K562 (cell line): ENCODE measurements at regions not wholly inside any gene's neighbourhood (a gene's known extent, or its start where the extent isn't known, plus 50 kb on each side); places are given as distances from the start of the nearest gene placed in this dataset.

Experiments used
- ATAC-seq: fragments of 200-7000 bp; cut with Tn5 transposase; 3 replicates; pipeline ENCODE4 v1.9.1; 2020; ENCODE audit warnings: moderate library complexity
- BruUV-seq: library from RNA; stranded (reverse); fragments of 400-500 nt; replicated peaks from 2 replicates; lab custom pipeline; 2021; lab: Mats Ljungman, UMichigan
- CTCF ChIA-PET: fragments of 300-600 bp; formaldehyde crosslinking; extraction: SDS; loops from one replicate; lab custom pipeline; 2021; ENCODE audit warnings: low intra/inter-chr PET ratio; lab: Yijun Ruan, JAX
- POLR2A ChIA-PET: fragments of 300-600, 350-650 bp; sonication (Branson Sonifier 250); formaldehyde crosslinking; extraction: SDS; loops from one replicate; lab custom pipeline; 2021; ENCODE audit warnings: antibody characterized with exemption, inconsistent platforms; lab: Yijun Ruan, JAX
- DNase-seq, 4 experiments: peaks; one replicate each; pipeline versions ENCODE4 v3.0.0 to v3.0.0-alpha.2; 2011 to 2018; ENCODE audit warnings: low spot score in 3 of 4, mixed read lengths in 3 of 4; ENCODE audit errors: extremely low read depth in 1 of 4
- FAIRE-seq: peaks from 2 replicates; lab custom pipeline; 2011; peaks lifted over from hg19 to GRCh38; lab: Jason Lieb, UNC
- H2AFZ ChIP-seq: 2 replicates; pipeline ENCODE4 v1.6.0; 2011; ENCODE audit warnings: low read depth, low read length, control low read depth, inconsistent platforms
- H3K27ac ChIP-seq: fragments of 200-600 bp; 3 replicates; pipeline ENCODE4 v1.8.0; 2011; ENCODE audit warnings: low read depth, mild to moderate bottlenecking, control low read depth, inconsistent platforms, low read length, moderate library complexity, mixed read lengths; ENCODE audit errors: extremely low read depth
- H3K27me3 ChIP-seq, 2 experiments: fragments of 300-600 bp in 1 of 2; 2 replicates in 1 of 2; 3 replicates in 1 of 2; pipeline versions ENCODE4 v1.6.0 to v1.8.0; 2011; ENCODE audit warnings: inconsistent platforms in 2 of 2, low read length in 2 of 2, mild to moderate bottlenecking in 1 of 2, mixed read lengths in 1 of 2, moderate library complexity in 1 of 2; ENCODE audit not compliant: control insufficient read depth in 2 of 2, insufficient read depth in 2 of 2
- H3K36me3 ChIP-seq: fragments of 300-600 bp; 3 replicates; pipeline ENCODE4 v1.8.0; 2011; ENCODE audit warnings: mild to moderate bottlenecking, low read length, inconsistent platforms; ENCODE audit not compliant: control insufficient read depth, insufficient read depth
- H3K4me1 ChIP-seq, 2 experiments: fragments of 200-600 bp in 1 of 2; replicated peaks in 1 of 2; 2 replicates in 1 of 2; 3 replicates in 1 of 2; pipeline versions ENCODE4 v1.5.1 to v1.8.0; 2011; ENCODE audit warnings: inconsistent platforms in 2 of 2, low read length in 2 of 2, mild to moderate bottlenecking in 1 of 2, mixed read lengths in 1 of 2, moderate library complexity in 1 of 2; ENCODE audit not compliant: control insufficient read depth in 2 of 2, insufficient read depth in 2 of 2
- H3K4me2 ChIP-seq: 2 replicates; pipeline ENCODE4 v1.6.1; 2011; ENCODE audit warnings: low read length, control low read depth, inconsistent platforms, mixed read lengths; ENCODE audit not compliant: insufficient read depth
- H3K4me3 ChIP-seq: fragments of 200-600 bp; sonication (generic), shearing (Covaris generic); 2 replicates; pipeline ENCODE4 v1.5.1; 2016; ENCODE audit warnings: control low read depth, inconsistent platforms
- H3K79me2 ChIP-seq: fragments of 200-600 bp; 3 replicates; pipeline ENCODE4 v1.8.0; 2011; ENCODE audit warnings: low read length, inconsistent platforms; ENCODE audit not compliant: control insufficient read depth, insufficient read depth
- H3K9ac ChIP-seq, 2 experiments: 2 replicates each; pipeline versions ENCODE4 v1.6.0 to v1.6.1; 2011; ENCODE audit warnings: low read depth in 2 of 2, low read length in 2 of 2, control low read depth in 1 of 2, inconsistent platforms in 1 of 2, mild to moderate bottlenecking in 1 of 2, mixed read lengths in 1 of 2; ENCODE audit not compliant: insufficient read depth in 1 of 2
- H3K9me1 ChIP-seq: one replicate; pipeline ENCODE4 v1.6.0; 2011; ENCODE audit warnings: inconsistent platforms, mild to moderate bottlenecking, low read length, moderate library complexity; ENCODE audit not compliant: control insufficient read depth, insufficient read depth
- H3K9me3 ChIP-seq: replicated peaks from 2 replicates; pipeline ENCODE4 v1.5.1; 2011; ENCODE audit warnings: low read depth, low read length, inconsistent platforms; ENCODE audit not compliant: control insufficient read depth, insufficient read depth
- H4K20me1 ChIP-seq: replicated peaks from 2 replicates; pipeline ENCODE4 v1.6.1; 2011; ENCODE audit warnings: low read length, inconsistent platforms, mixed read lengths; ENCODE audit not compliant: control insufficient read depth, insufficient read depth
- NFIC ChIP-seq: fragments of 450-650 bp; IDR thresholded peaks from 2 replicates; pipeline ENCODE4 v1.6.1; 2017; ENCODE audit warnings: mild to moderate bottlenecking, inconsistent platforms
- NFYB ChIP-seq: IDR thresholded peaks from 2 replicates; pipeline ENCODE4 v1.6.1; 2011; ENCODE audit warnings: mild to moderate bottlenecking, moderate library complexity; ENCODE audit not compliant: insufficient read length; ENCODE audit errors: extremely low read depth
- U2AF2 ChIP-seq: fragments of 200-400 bp; formaldehyde crosslinking; optimal IDR thresholded peaks from 2 replicates; pipeline ENCODE3; 2017; ENCODE audit warnings: low read depth, mild to moderate bottlenecking, low read length
- ZBED1 ChIP-seq: IDR thresholded peaks from 2 replicates; pipeline ENCODE4 v1.6.1; 2014
- ZNF143 ChIP-seq: sonication (generic); formaldehyde crosslinking; IDR thresholded peaks from 2 replicates; pipeline ENCODE4 v1.9.0; 2022; ENCODE audit warnings: mild to moderate bottlenecking, missing genetic modification reagents
- ZNF561 ChIP-seq: fragments of 450-650 bp; formaldehyde crosslinking; conservative IDR thresholded peaks from 2 replicates; pipeline ENCODE4 v1.4.0; 2020; ENCODE audit warnings: mild to moderate bottlenecking, moderate library complexity
- ZNF584 ChIP-seq: fragments of 200-800 bp; sonication (Bioruptor generic); IDR thresholded peaks from 2 replicates; pipeline ENCODE4 v1.6.1; 2016; ENCODE audit warnings: low read depth, mild to moderate bottlenecking, missing genetic modification characterization, missing compliant biosample characterization
- ZNF764 ChIP-seq: fragments of 250-450 bp; sonication (Bioruptor Pico); IDR thresholded peaks from 2 replicates; pipeline ENCODE4 v1.4.0; 2020; ENCODE audit warnings: low read depth, mild to moderate bottlenecking, moderate library complexity
- WGBS: fragments of 100-300 bp; shearing (Covaris generic); methylation state at CpG from one replicate; pipeline ENCODE4 v1.1.6; 2016; ENCODE audit warnings: low coverage, mixed read lengths; ENCODE audit not compliant: insufficient coverage; ENCODE audit errors: missing lambda C conversion rate; 5-methylcytosine and 5-hydroxymethylcytosine counted together
- in situ Hi-C: fragments of 300-500 bp; cut with MboI; formaldehyde crosslinking; loops from 4 replicates; pipeline ENCODE4 v1.15.0; 2018; ENCODE audit warnings: inconsistent platforms, mixed read lengths
- intact Hi-C: fragments of 100-400 bp; cut with micrococcal nuclease; formaldehyde crosslinking; loops from 2 replicates; pipeline ENCODE4 v1.14.2; 2022
- TF ChIP-seq, protein P1 (sequence below): sonication (generic); formaldehyde crosslinking; IDR thresholded peaks from 2 replicates; pipeline ENCODE4 v1.8.0; 2023; ENCODE audit warnings: missing genetic modification reagents, mild to moderate bottlenecking, borderline replicate concordance
- TF ChIP-seq, protein P2 (sequence below): fragments of 450-650 bp; formaldehyde crosslinking; IDR thresholded peaks from 2 replicates; pipeline ENCODE4 v1.4.0; 2022; ENCODE audit warnings: mild to moderate bottlenecking, moderate library complexity

DNA sequence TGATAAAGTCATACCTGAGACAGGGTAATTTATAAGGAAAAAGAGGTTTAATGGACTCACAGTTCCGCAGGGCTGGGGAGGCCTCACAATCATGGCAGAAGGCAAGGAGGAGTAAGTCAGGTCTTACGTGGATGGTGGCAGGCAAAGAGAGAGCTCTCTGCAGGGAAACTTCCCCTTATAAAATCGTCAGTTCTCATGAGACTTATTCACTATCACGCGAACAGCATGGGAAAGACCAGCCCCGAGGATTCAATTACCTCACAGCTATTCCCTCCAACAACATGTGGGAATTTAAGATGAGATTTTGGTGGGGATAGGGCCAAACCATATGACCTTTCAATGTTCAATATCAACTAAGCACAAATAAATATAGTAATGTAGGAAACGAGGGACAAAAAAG, 559.4 kb upstream of the KCND2 start:
- no peaks in the 10 kb centered on the region for H3K9me1 ChIP-seq
- ATAC-seq (no peak), DNase-seq (no peak), FAIRE-seq (no peak)
- in situ Hi-C loops (no loop called here), intact Hi-C loops (no loop called here)
- CTCF ChIA-PET, result no interaction called here
- H3K9ac ChIP-seq, result no peak overlapping the region
- BruUV-seq, result no TSS peak
- H3K27me3 ChIP-seq, result no peaks in the 10 kb centered on the region
- H3K4me1 ChIP-seq, result no peaks in the 10 kb centered on the region
- no peaks in the 10 kb centered on the region for H4K20me1 ChIP-seq
- H3K79me2 ChIP-seq, result peaks cover 8% of the 10 kb centered on the region; the same call in 1 of the 3 replicates
- no peak overlapping the region for H3K27ac ChIP-seq
- no peak overlapping the region for H3K4me3 ChIP-seq
- H3K9me3 ChIP-seq, result no peaks in the 10 kb centered on the region
- 54% methylated on average over 7 of the region's 7 CpGs for WGBS
- no peak overlapping the region for H3K4me2 ChIP-seq
- H2AFZ ChIP-seq, result no peak overlapping the region
- peaks cover 4% of the 10 kb centered on the region; the same call in 1 of the 3 replicates for H3K36me3 ChIP-seq
- POLR2A ChIA-PET, result no interaction called here
- TF ChIP-seq, protein P1, sequence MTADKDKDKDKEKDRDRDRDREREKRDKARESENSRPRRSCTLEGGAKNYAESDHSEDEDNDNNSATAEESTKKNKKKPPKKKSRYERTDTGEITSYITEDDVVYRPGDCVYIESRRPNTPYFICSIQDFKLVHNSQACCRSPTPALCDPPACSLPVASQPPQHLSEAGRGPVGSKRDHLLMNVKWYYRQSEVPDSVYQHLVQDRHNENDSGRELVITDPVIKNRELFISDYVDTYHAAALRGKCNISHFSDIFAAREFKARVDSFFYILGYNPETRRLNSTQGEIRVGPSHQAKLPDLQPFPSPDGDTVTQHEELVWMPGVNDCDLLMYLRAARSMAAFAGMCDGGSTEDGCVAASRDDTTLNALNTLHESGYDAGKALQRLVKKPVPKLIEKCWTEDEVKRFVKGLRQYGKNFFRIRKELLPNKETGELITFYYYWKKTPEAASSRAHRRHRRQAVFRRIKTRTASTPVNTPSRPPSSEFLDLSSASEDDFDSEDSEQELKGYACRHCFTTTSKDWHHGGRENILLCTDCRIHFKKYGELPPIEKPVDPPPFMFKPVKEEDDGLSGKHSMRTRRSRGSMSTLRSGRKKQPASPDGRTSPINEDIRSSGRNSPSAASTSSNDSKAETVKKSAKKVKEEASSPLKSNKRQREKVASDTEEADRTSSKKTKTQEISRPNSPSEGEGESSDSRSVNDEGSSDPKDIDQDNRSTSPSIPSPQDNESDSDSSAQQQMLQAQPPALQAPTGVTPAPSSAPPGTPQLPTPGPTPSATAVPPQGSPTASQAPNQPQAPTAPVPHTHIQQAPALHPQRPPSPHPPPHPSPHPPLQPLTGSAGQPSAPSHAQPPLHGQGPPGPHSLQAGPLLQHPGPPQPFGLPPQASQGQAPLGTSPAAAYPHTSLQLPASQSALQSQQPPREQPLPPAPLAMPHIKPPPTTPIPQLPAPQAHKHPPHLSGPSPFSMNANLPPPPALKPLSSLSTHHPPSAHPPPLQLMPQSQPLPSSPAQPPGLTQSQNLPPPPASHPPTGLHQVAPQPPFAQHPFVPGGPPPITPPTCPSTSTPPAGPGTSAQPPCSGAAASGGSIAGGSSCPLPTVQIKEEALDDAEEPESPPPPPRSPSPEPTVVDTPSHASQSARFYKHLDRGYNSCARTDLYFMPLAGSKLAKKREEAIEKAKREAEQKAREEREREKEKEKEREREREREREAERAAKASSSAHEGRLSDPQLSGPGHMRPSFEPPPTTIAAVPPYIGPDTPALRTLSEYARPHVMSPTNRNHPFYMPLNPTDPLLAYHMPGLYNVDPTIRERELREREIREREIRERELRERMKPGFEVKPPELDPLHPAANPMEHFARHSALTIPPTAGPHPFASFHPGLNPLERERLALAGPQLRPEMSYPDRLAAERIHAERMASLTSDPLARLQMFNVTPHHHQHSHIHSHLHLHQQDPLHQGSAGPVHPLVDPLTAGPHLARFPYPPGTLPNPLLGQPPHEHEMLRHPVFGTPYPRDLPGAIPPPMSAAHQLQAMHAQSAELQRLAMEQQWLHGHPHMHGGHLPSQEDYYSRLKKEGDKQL (CRISPR knock-in tag), result no peak
- TF ChIP-seq ZNF764 (no peak), NFYB (no peak), ZNF584 (CRISPR knock-in tag) (no peak), ZNF561 (CRISPR knock-in tag) (no peak), ZNF143 (CRISPR knock-in tag) (no peak), ZBED1 (no peak), U2AF2 (no peak), NFIC (no peak)
- TF ChIP-seq, protein P2, sequence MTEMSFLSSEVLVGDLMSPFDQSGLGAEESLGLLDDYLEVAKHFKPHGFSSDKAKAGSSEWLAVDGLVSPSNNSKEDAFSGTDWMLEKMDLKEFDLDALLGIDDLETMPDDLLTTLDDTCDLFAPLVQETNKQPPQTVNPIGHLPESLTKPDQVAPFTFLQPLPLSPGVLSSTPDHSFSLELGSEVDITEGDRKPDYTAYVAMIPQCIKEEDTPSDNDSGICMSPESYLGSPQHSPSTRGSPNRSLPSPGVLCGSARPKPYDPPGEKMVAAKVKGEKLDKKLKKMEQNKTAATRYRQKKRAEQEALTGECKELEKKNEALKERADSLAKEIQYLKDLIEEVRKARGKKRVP (CRISPR knock-in tag), result no peak
